IMR-90 (cell line): ENCODE measurements at regions not wholly inside any gene's neighbourhood (a gene's known extent, or its start where the extent isn't known, plus 50 kb on each side); places are given as distances from the start of the nearest gene placed in this dataset.

ENCODE experiments used
- ATAC-seq: fragments of 200-7000 bp; cut with Tn5 transposase; 2 replicates; pipeline ENCODE4 v1.9.1; 2020; ENCODE audit warnings: low read depth, mild to moderate bottlenecking, moderate library complexity
- BruUV-seq: library from RNA; stranded (reverse); fragments of 400-500 nt; replicated peaks from 2 replicates; lab custom pipeline; 2021; lab: Mats Ljungman, UMichigan
- CTCF ChIA-PET: fragments of 300-600 bp; formaldehyde crosslinking; extraction: SDS; loops from one replicate; lab custom pipeline; 2021; ENCODE audit warnings: antibody characterized with exemption; lab: Yijun Ruan, JAX
- POLR2A ChIA-PET: fragments of 300-600 bp; sonication (Branson Sonifier 250); formaldehyde crosslinking; loops from one replicate; lab custom pipeline; 2022; ENCODE audit warnings: antibody characterized with exemption; ENCODE audit not compliant: unreplicated experiment; lab: Charles Lee
- DNase-seq: peaks from one replicate; pipeline ENCODE4 v3.0.0; 2013
- H2AFZ ChIP-seq: replicated peaks from 2 replicates; pipeline ENCODE3; 2013; ENCODE audit warnings: low read length, mild to moderate bottlenecking; ENCODE audit not compliant: poor library complexity
- H2AK5ac ChIP-seq: 2 replicates; pipeline ENCODE4 v1.6.1; 2013; ENCODE audit warnings: low read depth, low read length, inconsistent platforms
- H2AK9ac ChIP-seq: replicated peaks from 2 replicates; pipeline ENCODE3; 2013; ENCODE audit warnings: mild to moderate bottlenecking, low read depth, low read length, moderate library complexity; ENCODE audit not compliant: poor library complexity
- H2BK120ac ChIP-seq: 2 replicates; pipeline ENCODE4 v1.6.1; 2013; ENCODE audit warnings: low read depth, low read length, inconsistent platforms
- H2BK15ac ChIP-seq: 3 replicates; pipeline ENCODE4 v1.6.1; 2013; ENCODE audit warnings: low read depth, low read length, inconsistent platforms
- H2BK20ac ChIP-seq: 2 replicates; pipeline ENCODE4 v1.6.1; 2013; ENCODE audit warnings: low read depth, mild to moderate bottlenecking, inconsistent platforms, low read length, moderate library complexity
- H2BK5ac ChIP-seq: 2 replicates; pipeline ENCODE4 v1.6.1; 2013; ENCODE audit warnings: mild to moderate bottlenecking, low read depth, low read length, inconsistent platforms; ENCODE audit not compliant: poor library complexity, severe bottlenecking
- H3K14ac ChIP-seq: replicated peaks from 2 replicates; pipeline ENCODE4 v1.6.1; 2013; ENCODE audit warnings: low read depth, low read length, inconsistent platforms
- H3K18ac ChIP-seq: 2 replicates; pipeline ENCODE4 v1.6.1; 2013; ENCODE audit warnings: low read depth, low read length, control low read depth
- H3K23ac ChIP-seq: 2 replicates; pipeline ENCODE4 v1.6.1; 2013; ENCODE audit warnings: low read depth, low read length, inconsistent platforms
- H3K27ac ChIP-seq: 2 replicates; pipeline ENCODE4 v1.5.1; 2013; ENCODE audit warnings: mild to moderate bottlenecking, control low read depth, low read length; ENCODE audit not compliant: insufficient read depth
- H3K27me3 ChIP-seq: 2 replicates; pipeline ENCODE4 v1.6.1; 2013; ENCODE audit warnings: low read length; ENCODE audit not compliant: control insufficient read depth, insufficient read depth
- H3K36me3 ChIP-seq: 2 replicates; pipeline ENCODE4 v1.6.1; 2013; ENCODE audit warnings: low read length, mixed read lengths; ENCODE audit not compliant: control insufficient read depth, insufficient read depth
- H3K4ac ChIP-seq: 2 replicates; pipeline ENCODE4 v1.6.1; 2013; ENCODE audit warnings: low read depth, low read length, inconsistent platforms
- H3K4me1 ChIP-seq: 2 replicates; pipeline ENCODE4 v1.6.1; 2013; ENCODE audit warnings: low read length, mixed read lengths; ENCODE audit not compliant: control insufficient read depth, insufficient read depth
- H3K4me2 ChIP-seq: 2 replicates; pipeline ENCODE4 v1.6.1; 2013; ENCODE audit warnings: low read depth, mild to moderate bottlenecking, control low read depth, low read length, moderate library complexity
- H3K4me3 ChIP-seq: 2 replicates; pipeline ENCODE4 v1.5.1; 2013; ENCODE audit warnings: low read depth, mild to moderate bottlenecking, control low read depth, low read length, moderate library complexity; ENCODE audit not compliant: insufficient read depth
- H3K56ac ChIP-seq: 2 replicates; pipeline ENCODE4 v1.6.1; 2013; ENCODE audit warnings: low read length, inconsistent platforms; ENCODE audit not compliant: insufficient read depth; ENCODE audit errors: extremely low read depth
- H3K79me1 ChIP-seq, 2 experiments: 2 replicates each; pipeline ENCODE4 v1.6.1; 2013; ENCODE audit warnings: low read length in 2 of 2, inconsistent platforms in 1 of 2, low read depth in 1 of 2
- H3K9ac ChIP-seq: 2 replicates; pipeline ENCODE4 v1.6.1; 2013; ENCODE audit warnings: low read depth, low read length, control low read depth
- H3K9me1 ChIP-seq: 2 replicates; pipeline ENCODE4 v1.6.1; 2013; ENCODE audit warnings: low read length, inconsistent platforms; ENCODE audit not compliant: insufficient read depth
- H3K9me3 ChIP-seq: 2 replicates; pipeline ENCODE4 v1.6.1; 2013; ENCODE audit warnings: low read length; ENCODE audit not compliant: control insufficient read depth, insufficient read depth
- H4K20me1 ChIP-seq: 2 replicates; pipeline ENCODE4 v1.6.1; 2013; ENCODE audit warnings: low read length, inconsistent platforms; ENCODE audit not compliant: insufficient read depth
- H4K5ac ChIP-seq: 2 replicates; pipeline ENCODE4 v1.6.1; 2013; ENCODE audit warnings: mild to moderate bottlenecking, low read depth, low read length, control low read depth
- H4K8ac ChIP-seq, 2 experiments: 2 replicates each; pipeline ENCODE4 v1.6.1; 2013; ENCODE audit warnings: low read depth in 2 of 2, low read length in 2 of 2, control low read depth in 1 of 2, inconsistent platforms in 1 of 2
- H4K91ac ChIP-seq: 2 replicates; pipeline ENCODE4 v1.6.1; 2013; ENCODE audit warnings: low read depth, low read length, inconsistent platforms; ENCODE audit not compliant: insufficient read depth
- BHLHE40 ChIP-seq: fragments of 150-350 bp; IDR thresholded peaks from 2 replicates; pipeline ENCODE4 v1.6.1; 2016; ENCODE audit warnings: mild to moderate bottlenecking, low read depth, low read length
- NFE2L2 ChIP-seq: fragments of 150-350 bp; IDR thresholded peaks from 2 replicates; pipeline ENCODE4 v1.6.1; 2016; ENCODE audit warnings: low read depth, mild to moderate bottlenecking, low read length
- WGBS, 2 experiments: methylation state at CpG; one replicate each; pipeline versions ENCODE4 v1.1.5 to v1.1.7; 2013; ENCODE audit warnings: missing lambda C conversion rate in 2 of 2; ENCODE audit not compliant: insufficient read length in 1 of 2; ENCODE audit errors: extremely low coverage in 2 of 2; 5-methylcytosine and 5-hydroxymethylcytosine counted together
- dilution Hi-C: fragments of 300-500 bp; cut with HindIII; formaldehyde crosslinking; loops from one replicate; pipeline ENCODE4 v1.14.3; 2018; ENCODE audit warnings: low sequenced_read_pairs; ENCODE audit not compliant: unreplicated experiment
- in situ Hi-C: fragments of 300-500 bp; cut with MboI; formaldehyde crosslinking; loops from 3 replicates; pipeline ENCODE4 v1.14.3; 2019; ENCODE audit warnings: low sequenced_read_pairs, inconsistent platforms, mixed read lengths
- intact Hi-C: fragments of 100-400 bp; cut with micrococcal nuclease; formaldehyde crosslinking; loops from 2 replicates; pipeline ENCODE4 v1.10.0; 2022
- TF ChIP-seq, protein P1 (sequence below): conservative IDR thresholded peaks from 2 replicates; pipeline ENCODE4 v1.5.1; 2012; ENCODE audit warnings: mild to moderate bottlenecking, low read depth, low read length, improper control_type of control experiment

DNA sequence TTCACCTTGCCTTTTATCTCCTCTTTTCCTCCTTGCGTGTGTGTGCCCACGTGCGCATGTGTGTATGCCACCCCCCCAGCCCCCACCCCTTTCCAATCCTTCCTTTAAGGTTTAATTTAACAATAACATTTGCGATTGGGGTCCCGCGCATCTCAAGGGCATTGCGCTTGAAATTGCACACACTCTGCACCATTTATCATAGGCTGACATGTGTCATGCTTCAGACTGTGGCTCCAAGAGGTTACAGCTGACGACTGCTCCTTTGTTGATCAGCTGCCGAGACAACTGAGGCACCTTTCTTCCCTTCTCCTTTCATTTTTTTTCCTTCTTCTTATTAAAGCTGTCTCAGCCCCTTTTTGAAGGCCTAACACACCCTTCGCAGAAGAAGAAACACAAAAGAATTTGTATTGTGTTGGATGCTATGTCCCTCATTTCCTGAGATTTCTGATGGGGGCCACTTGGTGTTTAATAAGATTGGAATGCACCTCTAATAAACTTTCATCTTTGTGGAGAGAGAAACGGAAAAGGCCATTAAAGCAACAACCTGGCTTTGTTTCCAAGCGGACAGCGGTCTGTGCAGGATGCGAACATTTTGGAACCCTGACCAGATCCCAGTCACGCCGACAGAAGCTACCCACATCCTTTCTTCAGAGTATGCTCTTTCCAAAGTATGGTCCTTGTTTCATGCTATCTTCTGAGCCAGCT, 470.1 kb downstream of the MCTP2 start:
- no peak overlapping the region for H2BK120ac ChIP-seq
- no peak overlapping the region for H3K4me2 ChIP-seq
- H3K23ac ChIP-seq, result no peak overlapping the region
- H3K4me1 ChIP-seq, result no peaks in the 10 kb centered on the region
- ATAC-seq, result no peak
- H4K91ac ChIP-seq, result no peak overlapping the region
- H3K4ac ChIP-seq, result no peak overlapping the region
- no peak overlapping the region for H3K14ac ChIP-seq
- dilution Hi-C loops (no loop called here), in situ Hi-C loops (no loop called here), intact Hi-C loops (no loop called here)
- no peak overlapping the region for H2AK9ac ChIP-seq
- TF ChIP-seq BHLHE40, result no peak
- no peak for TF ChIP-seq NFE2L2
- TF ChIP-seq, protein P1, sequence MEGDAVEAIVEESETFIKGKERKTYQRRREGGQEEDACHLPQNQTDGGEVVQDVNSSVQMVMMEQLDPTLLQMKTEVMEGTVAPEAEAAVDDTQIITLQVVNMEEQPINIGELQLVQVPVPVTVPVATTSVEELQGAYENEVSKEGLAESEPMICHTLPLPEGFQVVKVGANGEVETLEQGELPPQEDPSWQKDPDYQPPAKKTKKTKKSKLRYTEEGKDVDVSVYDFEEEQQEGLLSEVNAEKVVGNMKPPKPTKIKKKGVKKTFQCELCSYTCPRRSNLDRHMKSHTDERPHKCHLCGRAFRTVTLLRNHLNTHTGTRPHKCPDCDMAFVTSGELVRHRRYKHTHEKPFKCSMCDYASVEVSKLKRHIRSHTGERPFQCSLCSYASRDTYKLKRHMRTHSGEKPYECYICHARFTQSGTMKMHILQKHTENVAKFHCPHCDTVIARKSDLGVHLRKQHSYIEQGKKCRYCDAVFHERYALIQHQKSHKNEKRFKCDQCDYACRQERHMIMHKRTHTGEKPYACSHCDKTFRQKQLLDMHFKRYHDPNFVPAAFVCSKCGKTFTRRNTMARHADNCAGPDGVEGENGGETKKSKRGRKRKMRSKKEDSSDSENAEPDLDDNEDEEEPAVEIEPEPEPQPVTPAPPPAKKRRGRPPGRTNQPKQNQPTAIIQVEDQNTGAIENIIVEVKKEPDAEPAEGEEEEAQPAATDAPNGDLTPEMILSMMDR, result no peak
- H3K4me3 ChIP-seq, result no peak overlapping the region
- H3K27me3 ChIP-seq, result no peaks in the 10 kb centered on the region
- BruUV-seq, result no TSS peak
- WGBS, 2 experiments, result 96% methylated on average over 7 of the region's 16 CpGs; no CpG with 5 or more reads in 1 of the 2 experiments
- H2BK5ac ChIP-seq, result no peak overlapping the region
- H3K18ac ChIP-seq, result no peak overlapping the region
- no peak overlapping the region for H2BK20ac ChIP-seq
- POLR2A ChIA-PET, result no interaction called here
- no peak for DNase-seq
- H2BK15ac ChIP-seq, result no peak overlapping the region
- H4K20me1 ChIP-seq, result no peaks in the 10 kb centered on the region
- CTCF ChIA-PET, result no interaction called here
- H4K8ac ChIP-seq, result no peak overlapping the region
- no peak overlapping the region for H2AK5ac ChIP-seq
- H2AFZ ChIP-seq, result no peak overlapping the region
- no peak overlapping the region for H4K5ac ChIP-seq
- H3K36me3 ChIP-seq, result no peaks in the 10 kb centered on the region
- no peak overlapping the region for H3K9ac ChIP-seq
- H3K9me3 ChIP-seq, result peaks cover 13% of the 10 kb centered on the region; the same call in 1 of the 2 replicates
- no peak overlapping the region for H3K56ac ChIP-seq
- H3K27ac ChIP-seq, result no peak overlapping the region
- H3K79me1 ChIP-seq, result no peaks in the 10 kb centered on the region
- H3K9me1 ChIP-seq, result no peaks in the 10 kb centered on the region
